GM12891 (cell line): ENCODE measurements at regions not wholly inside any gene's neighbourhood (a gene's known extent, or its start where the extent isn't known, plus 50 kb on each side); places are given as distances from the start of the nearest gene placed in this dataset.

ENCODE experiments used
- POLR2A ChIP-seq: IDR thresholded peaks from 2 replicates; pipeline ENCODE4 v1.6.1; 2011; ENCODE audit warnings: low read depth, low read length, control low read depth
- POLR2AphosphoS5 ChIP-seq: IDR thresholded peaks from 2 replicates; pipeline ENCODE4 v1.6.1; 2011; ENCODE audit warnings: low read depth, low read length, control low read depth
- POU2F2 ChIP-seq: IDR thresholded peaks from 2 replicates; pipeline ENCODE4 v1.6.1; 2011; ENCODE audit warnings: low read depth, mild to moderate bottlenecking, control low read depth, low read length, moderate library complexity
- SPI1 ChIP-seq: IDR thresholded peaks from 2 replicates; pipeline ENCODE4 v1.6.1; 2011; ENCODE audit warnings: low read depth, low read length, control low read depth
- TAF1 ChIP-seq: IDR thresholded peaks from 2 replicates; pipeline ENCODE4 v1.6.1; 2011; ENCODE audit warnings: low read depth, low read length, control low read depth

DNA sequence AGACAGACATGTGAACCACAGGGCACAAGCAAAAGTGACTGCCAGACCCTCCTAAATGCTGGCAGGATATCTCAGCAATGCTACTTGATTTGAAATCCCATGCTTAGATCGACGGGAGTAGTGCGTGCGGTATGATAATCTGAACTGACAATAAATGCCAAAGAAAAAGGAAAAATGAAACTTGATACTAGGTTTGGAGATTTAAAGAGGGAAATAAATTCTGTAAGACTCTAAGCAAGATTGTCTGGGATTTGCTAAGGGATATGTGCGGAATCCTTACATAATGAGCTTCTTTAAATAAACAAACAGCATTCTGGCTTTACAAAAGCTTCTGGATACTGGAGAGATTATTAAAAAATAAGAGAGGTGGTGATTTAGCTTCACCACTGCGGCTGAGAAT is 203.6 kb downstream of the CAAP1 start:
- TF ChIP-seq POLR2A (no peak), TAF1 (no peak), SPI1 (no peak), POLR2AphosphoS5 (no peak), POU2F2 (no peak)
